ENCODE measurements at regions not wholly inside any gene's neighbourhood (a gene's known extent, or its start where the extent isn't known, plus 50 kb on each side); places are given as distances from the start of the nearest gene placed in this dataset.

DNA sequence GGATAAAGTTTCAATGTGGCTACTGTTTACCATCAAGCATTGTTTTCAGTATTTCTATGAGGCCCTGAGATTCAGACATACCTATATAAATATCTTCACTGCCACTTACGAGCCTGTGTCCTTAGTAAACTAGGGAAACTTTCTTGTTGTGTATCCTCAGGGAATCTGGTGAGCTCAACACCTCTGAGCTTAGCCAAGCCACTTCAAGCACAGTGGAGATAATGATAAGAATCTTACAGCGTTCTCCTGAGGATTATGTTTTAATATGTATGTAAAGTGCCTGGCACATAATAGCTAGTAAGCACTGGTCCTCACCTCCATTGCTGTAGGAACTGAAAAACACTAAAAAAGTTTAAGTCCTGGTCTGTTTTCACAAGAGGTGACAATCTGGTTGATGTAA lies 268.3 kb downstream of the SKIDA1 start:
- TF ChIP-seq, protein P1, sequence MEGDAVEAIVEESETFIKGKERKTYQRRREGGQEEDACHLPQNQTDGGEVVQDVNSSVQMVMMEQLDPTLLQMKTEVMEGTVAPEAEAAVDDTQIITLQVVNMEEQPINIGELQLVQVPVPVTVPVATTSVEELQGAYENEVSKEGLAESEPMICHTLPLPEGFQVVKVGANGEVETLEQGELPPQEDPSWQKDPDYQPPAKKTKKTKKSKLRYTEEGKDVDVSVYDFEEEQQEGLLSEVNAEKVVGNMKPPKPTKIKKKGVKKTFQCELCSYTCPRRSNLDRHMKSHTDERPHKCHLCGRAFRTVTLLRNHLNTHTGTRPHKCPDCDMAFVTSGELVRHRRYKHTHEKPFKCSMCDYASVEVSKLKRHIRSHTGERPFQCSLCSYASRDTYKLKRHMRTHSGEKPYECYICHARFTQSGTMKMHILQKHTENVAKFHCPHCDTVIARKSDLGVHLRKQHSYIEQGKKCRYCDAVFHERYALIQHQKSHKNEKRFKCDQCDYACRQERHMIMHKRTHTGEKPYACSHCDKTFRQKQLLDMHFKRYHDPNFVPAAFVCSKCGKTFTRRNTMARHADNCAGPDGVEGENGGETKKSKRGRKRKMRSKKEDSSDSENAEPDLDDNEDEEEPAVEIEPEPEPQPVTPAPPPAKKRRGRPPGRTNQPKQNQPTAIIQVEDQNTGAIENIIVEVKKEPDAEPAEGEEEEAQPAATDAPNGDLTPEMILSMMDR (IDR thresholded peaks at IDR 0.05; ENCODE audit: low read depth, low read length) = no peak
- H3K4me3 ChIP-seq (ENCODE audit: low read depth, low read length) = no peak overlapping the region

DNA sequence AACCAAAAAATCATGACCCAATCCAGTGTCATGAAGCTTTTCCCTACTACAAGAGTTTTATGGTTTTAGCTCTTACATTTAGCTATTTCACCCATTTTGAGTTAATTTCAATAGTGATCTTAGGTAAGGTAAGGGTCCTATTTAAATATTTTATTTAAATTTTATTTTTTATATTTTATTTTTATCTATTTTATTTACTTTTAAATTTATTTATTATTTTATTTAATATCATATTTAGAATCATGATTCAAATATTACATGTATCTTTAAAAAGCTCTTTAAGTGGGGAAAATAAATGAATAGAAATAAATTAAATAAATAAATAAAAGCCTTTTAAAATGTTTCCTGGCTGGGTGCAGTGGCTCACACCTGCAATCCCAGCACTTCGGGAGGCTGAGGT lies 276.0 kb downstream of the SKIDA1 start:
- TF ChIP-seq, protein P1 (IDR thresholded peaks at IDR 0.05; ENCODE audit: low read depth, low read length) = no peak
- H3K4me3 ChIP-seq (ENCODE audit: low read depth, low read length) = no peak overlapping the region

DNA sequence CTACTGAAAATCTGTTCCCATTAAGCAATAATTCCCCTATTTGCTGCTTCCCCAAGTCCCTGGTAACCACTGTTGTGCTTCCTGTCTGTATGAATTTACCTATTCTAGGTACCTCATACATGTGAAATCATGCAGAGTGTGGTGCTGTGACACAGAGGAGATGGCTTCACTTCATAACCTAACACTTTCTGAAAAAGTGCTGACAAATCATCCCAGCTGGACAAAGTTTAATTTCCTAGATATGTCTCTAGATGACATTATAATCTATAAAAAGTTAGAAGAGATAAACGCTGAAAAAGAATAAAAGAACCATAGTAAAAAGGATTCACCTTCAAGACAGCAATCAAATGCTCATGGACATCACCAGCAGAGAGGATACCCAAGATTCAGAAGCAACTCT lies 277.9 kb downstream of the SKIDA1 start:
- H3K4me3 ChIP-seq (ENCODE audit: low read depth, low read length) = no peak overlapping the region
- TF ChIP-seq, protein P1 (IDR thresholded peaks at IDR 0.05; ENCODE audit: low read depth, low read length) = no peak

GRCh38 chr10:21246178-21246577 lies 279.3 kb downstream of the SKIDA1 start:
- no peak overlapping the region for H3K4me3 ChIP-seq (ENCODE audit: low read depth, low read length)
- TF ChIP-seq, protein P1 (IDR thresholded peaks at IDR 0.05; ENCODE audit: low read depth, low read length) = no peak

DNA sequence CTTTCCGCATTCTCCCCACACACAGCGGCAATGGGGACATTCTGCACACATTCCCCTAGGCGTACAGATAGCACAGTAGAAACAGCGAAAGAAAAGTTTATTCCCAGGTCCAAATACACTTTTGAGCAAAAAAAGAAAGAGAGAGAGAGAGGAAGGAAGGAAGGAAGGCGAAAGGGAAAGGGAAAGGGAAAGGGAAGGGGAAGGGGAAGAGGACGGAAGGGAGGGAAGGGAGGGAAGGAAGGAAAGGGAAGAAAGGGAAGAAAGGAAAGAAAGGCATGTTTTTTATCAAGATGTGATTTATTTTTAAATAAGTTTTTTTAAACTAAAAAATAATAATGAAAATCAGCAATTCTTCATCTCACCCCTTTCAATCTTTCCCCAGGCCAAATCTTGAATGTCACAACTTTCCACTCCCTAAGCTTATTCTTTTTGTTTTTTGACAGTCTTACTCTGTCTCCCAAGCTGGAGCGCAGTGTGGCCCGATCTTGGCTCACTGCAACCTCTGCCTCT lies 281.7 kb downstream of the SKIDA1 start:
- TF ChIP-seq, protein P1 (IDR thresholded peaks at IDR 0.05; ENCODE audit: low read depth, low read length) = no peak
- H3K4me3 ChIP-seq (ENCODE audit: low read depth, low read length) = no peak overlapping the region

- TF ChIP-seq, protein P1 (IDR thresholded peaks at IDR 0.05; ENCODE audit: low read depth, low read length) = no peak
- H3K4me3 ChIP-seq (ENCODE audit: low read depth, low read length) = no peak overlapping the region
Observed at GRCh38 chr10:21242915-21243314, 282.6 kb downstream of the SKIDA1 start.

GRCh38 chr10:21238717-21239116 lies 286.8 kb downstream of the SKIDA1 start:
- TF ChIP-seq, protein P1 (IDR thresholded peaks at IDR 0.05; ENCODE audit: low read depth, low read length) = no peak
- H3K4me3 ChIP-seq (ENCODE audit: low read depth, low read length) = no peak overlapping the region

Data from WI38 (cell line).